ENCODE measurements at regions not wholly inside any gene's neighbourhood (a gene's known extent, or its start where the extent isn't known, plus 50 kb on each side); places are given as distances from the start of the nearest gene placed in this dataset.

DNA sequence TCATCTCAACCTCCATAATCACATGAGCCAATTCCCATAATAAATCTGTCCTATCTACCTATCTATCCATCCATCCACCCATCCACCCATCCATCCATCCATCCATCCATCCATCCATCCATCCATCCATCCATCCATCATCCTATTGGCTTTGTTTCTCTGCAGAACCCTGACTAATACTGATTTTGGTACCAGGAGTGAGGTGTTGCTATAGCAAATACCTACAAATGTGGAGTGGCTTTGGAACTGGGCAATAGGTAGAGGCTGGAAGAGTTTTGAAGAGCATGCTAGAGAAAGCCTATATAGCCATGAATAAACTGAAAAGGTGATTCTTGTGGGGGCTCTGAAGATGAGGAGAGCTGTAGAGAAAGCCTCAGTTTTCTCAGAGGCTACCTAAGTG, 88.7 kb upstream of the ANKRD28 start:
- DNase-seq (ENCODE audit: low read depth): no peak
- no peak overlapping the region for H3K4me3 ChIP-seq (ENCODE audit: low read depth, low read length)
- TF ChIP-seq, protein P1, sequence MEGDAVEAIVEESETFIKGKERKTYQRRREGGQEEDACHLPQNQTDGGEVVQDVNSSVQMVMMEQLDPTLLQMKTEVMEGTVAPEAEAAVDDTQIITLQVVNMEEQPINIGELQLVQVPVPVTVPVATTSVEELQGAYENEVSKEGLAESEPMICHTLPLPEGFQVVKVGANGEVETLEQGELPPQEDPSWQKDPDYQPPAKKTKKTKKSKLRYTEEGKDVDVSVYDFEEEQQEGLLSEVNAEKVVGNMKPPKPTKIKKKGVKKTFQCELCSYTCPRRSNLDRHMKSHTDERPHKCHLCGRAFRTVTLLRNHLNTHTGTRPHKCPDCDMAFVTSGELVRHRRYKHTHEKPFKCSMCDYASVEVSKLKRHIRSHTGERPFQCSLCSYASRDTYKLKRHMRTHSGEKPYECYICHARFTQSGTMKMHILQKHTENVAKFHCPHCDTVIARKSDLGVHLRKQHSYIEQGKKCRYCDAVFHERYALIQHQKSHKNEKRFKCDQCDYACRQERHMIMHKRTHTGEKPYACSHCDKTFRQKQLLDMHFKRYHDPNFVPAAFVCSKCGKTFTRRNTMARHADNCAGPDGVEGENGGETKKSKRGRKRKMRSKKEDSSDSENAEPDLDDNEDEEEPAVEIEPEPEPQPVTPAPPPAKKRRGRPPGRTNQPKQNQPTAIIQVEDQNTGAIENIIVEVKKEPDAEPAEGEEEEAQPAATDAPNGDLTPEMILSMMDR (IDR thresholded peaks at IDR 0.05; ENCODE audit: insufficient read depth, low read depth, low read length): no peak

DNA sequence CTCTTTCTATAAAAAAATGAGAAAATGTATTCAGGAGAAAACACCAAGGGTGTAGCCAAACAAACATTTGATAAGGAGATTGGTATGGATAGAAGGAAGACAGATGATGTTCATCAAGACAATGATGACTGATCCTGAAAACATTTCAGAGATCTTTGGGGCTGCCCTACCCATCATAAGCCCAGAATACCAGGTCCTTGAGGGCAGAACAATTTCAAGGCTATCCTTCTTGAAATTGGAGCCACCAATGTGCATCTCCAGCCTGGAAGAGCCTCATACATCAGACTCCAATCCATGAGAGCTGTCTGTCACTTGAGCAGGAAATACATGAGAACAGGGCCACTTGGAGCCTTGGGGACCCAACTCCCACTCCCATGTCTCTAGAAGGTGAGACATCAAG, 89.5 kb upstream of the ANKRD28 start:
- TF ChIP-seq, protein P1 (IDR thresholded peaks at IDR 0.05; ENCODE audit: insufficient read depth, low read depth, low read length): no peak
- DNase-seq (ENCODE audit: low read depth): no peak

DNA sequence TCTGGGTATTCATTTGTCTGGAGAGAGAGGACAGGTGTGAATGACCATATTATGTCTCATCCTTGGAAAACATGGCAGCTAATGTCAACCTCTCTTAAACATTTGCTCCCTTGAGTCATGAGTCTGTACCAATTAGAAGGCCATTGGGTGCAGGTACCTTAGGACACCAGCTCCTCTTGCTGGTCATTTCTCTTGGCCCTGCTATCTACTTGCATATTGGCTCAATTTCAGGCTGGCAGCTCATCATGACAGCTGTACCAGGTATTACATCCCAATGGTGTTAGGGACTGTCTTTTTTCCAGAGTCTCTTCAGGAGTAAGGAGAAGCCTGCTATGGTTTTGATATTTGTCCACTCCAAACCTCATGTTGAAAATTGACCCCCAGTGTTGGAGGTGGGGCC, 92.2 kb upstream of the ANKRD28 start:
- H3K4me3 ChIP-seq (ENCODE audit: low read depth, low read length): no peak overlapping the region

More for the DNA sequence above, 89.5 kb upstream of the ANKRD28 start:
- no peak overlapping the region for H3K4me3 ChIP-seq (ENCODE audit: low read depth, low read length)

DNA sequence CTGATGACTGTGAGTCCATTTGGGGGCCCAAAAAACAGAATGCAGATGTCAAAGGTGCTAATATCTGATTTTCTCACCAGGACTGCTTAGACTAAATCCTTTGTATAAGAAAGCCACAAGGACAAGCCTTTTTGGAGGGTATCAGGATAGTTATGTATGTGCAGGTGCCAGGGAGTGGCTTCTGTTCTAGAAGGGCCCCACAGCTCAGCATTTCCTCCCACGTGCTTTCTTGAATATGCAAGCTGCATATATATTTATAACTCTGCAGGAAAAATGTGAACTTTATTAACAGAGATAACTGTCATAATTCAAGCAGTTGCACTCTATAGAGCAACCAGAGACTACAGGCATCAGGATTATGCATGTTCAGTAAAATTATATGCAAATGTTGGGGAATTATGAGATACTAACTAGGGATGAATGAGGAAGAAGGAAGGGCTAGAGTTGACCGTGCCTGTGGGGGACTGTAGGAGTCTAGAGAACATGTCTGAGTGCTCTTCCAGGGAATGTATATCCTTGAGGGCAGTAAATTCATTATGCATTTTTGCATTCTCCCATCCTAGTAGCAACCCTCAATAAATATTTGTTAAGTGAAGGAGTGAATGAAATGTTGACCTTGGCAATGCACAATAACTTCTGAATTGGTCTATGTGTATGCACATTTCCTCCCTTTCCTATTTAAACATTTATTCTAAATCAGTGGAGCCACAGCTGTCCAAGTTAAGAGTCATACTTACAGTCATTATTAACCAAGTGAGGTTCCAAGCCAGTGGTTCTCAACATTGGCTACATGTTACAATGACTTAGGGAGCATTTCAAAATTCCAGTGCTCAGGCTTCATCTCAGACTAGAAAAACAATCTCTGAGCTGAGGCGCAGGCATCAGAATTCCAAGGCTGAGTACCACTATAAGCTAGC, 94.8 kb upstream of the ANKRD28 start:
- DNase-seq (ENCODE audit: low read depth): no peak
- H3K4me3 ChIP-seq (ENCODE audit: low read depth, low read length): no peak overlapping the region

More for the DNA sequence above, 92.2 kb upstream of the ANKRD28 start:
- TF ChIP-seq, protein P1 (IDR thresholded peaks at IDR 0.05; ENCODE audit: insufficient read depth, low read depth, low read length): no peak
- no peak for DNase-seq (ENCODE audit: low read depth)

DNA sequence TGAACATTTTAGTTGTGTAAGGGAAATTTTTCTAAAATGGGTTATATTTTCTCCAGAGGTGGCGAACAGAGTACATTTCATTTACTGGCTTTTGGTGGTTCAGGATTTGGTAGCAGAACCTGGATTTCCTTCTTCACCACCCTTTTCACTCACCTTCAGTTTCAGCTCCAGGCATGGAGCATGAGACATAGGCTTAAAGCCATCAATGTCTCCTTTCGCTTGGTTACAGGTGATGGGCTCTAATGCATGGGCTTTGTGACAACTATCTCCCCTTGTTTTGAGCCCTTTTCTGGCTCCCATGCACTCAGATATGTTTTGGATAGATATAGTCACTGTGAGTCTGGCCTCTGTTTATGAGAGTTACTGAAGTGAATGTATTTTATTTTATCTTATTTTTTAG, 96.6 kb upstream of the ANKRD28 start:
- no peak for DNase-seq (ENCODE audit: low read depth)
- no peak overlapping the region for H3K4me3 ChIP-seq (ENCODE audit: low read depth, low read length)
- TF ChIP-seq, protein P1 (IDR thresholded peaks at IDR 0.05; ENCODE audit: insufficient read depth, low read depth, low read length): no peak

More for the DNA sequence above, 94.8 kb upstream of the ANKRD28 start:
- TF ChIP-seq, protein P1 (IDR thresholded peaks at IDR 0.05; ENCODE audit: insufficient read depth, low read depth, low read length): no peak

DNA sequence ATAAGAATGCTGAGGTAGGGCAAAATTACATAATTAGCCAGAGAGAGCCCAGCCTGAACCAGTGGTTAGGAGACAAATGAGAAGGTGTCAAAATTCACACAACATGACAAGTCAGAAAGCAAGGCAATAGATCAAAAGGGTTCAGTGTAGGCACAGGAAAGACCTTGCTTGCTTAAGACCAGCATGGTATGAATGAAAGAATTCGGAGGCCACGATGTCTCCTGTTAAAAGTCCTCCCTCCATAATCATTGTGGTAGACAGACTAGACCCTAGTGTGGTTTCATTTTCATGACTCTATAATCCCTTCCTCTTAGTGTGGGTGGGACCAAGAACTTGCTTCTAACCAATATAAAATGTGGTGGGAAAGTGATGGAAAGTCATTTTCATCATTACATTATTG, 98.7 kb upstream of the ANKRD28 start:
- no peak for DNase-seq (ENCODE audit: low read depth)
- no peak overlapping the region for H3K4me3 ChIP-seq (ENCODE audit: low read depth, low read length)
- TF ChIP-seq, protein P1 (IDR thresholded peaks at IDR 0.05; ENCODE audit: insufficient read depth, low read depth, low read length): no peak

Measured in fibroblast of villous mesenchyme (primary cell).